ENCODE measurements at regions not wholly inside any gene's neighbourhood (a gene's known extent, or its start where the extent isn't known, plus 50 kb on each side); places are given as distances from the start of the nearest gene placed in this dataset.

DNA sequence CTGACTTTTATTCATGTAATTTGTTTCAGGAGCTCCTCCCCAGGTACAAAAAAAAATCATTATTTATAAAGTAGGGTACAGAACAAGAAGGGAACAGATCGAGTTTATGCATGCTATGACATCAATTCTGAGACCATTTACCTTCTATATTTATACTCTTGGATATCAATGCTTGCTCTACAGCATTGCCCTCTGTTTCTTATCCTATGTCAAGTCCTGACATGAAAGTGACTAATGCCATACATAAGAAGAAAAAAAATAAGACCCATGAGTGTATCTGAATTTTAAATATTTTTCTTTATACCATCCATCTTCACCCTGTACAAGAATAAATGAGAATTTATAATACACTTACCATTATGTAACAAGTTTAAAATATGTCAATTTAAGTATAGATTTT lies 2016.3 kb upstream of the CDH9 start:
- DNase-seq (ENCODE audit: low read depth) = no peak
- no peak overlapping the region for H3K4me3 ChIP-seq (ENCODE audit: low read depth, low read length)
- TF ChIP-seq, protein P1, sequence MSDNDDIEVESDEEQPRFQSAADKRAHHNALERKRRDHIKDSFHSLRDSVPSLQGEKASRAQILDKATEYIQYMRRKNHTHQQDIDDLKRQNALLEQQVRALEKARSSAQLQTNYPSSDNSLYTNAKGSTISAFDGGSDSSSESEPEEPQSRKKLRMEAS (IDR thresholded peaks at IDR 0.05; ENCODE audit: low read depth, low read length) = no peak
- TF ChIP-seq, protein P2, sequence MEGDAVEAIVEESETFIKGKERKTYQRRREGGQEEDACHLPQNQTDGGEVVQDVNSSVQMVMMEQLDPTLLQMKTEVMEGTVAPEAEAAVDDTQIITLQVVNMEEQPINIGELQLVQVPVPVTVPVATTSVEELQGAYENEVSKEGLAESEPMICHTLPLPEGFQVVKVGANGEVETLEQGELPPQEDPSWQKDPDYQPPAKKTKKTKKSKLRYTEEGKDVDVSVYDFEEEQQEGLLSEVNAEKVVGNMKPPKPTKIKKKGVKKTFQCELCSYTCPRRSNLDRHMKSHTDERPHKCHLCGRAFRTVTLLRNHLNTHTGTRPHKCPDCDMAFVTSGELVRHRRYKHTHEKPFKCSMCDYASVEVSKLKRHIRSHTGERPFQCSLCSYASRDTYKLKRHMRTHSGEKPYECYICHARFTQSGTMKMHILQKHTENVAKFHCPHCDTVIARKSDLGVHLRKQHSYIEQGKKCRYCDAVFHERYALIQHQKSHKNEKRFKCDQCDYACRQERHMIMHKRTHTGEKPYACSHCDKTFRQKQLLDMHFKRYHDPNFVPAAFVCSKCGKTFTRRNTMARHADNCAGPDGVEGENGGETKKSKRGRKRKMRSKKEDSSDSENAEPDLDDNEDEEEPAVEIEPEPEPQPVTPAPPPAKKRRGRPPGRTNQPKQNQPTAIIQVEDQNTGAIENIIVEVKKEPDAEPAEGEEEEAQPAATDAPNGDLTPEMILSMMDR (IDR thresholded peaks at IDR 0.05; ENCODE audit: low read depth, low read length) = no peak
- TF ChIP-seq MYC (IDR thresholded peaks at IDR 0.05; ENCODE audit: low read depth, low read length) (no peak), POLR2A (IDR thresholded peaks at IDR 0.05; ENCODE audit: extremely low read depth, insufficient read length) (no peak)

DNA sequence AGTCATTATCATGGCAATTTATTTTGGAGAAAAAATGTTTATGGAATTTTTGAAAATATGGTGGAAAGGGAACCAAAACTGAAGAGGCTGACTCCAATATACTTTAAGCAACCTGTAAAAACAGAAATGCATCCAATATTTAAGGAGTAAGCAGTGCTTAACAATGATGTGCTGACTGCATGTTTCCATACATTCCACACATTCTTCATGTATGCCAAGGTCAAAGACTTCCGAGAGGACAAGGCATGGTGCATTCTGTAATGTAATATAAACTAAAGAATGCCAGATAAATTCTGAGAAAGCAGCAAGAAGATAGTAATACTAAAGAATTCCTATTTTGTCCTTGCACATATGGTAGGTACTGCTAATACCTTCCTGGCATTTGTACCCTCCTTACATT lies 2015.9 kb upstream of the CDH9 start:
- TF ChIP-seq, protein P2 (IDR thresholded peaks at IDR 0.05; ENCODE audit: low read depth, low read length) = no peak
- TF ChIP-seq MYC (IDR thresholded peaks at IDR 0.05; ENCODE audit: low read depth, low read length) = no peak
- no peak for TF ChIP-seq POLR2A (IDR thresholded peaks at IDR 0.05; ENCODE audit: extremely low read depth, insufficient read length)
- TF ChIP-seq, protein P1 (IDR thresholded peaks at IDR 0.05; ENCODE audit: low read depth, low read length) = no peak
- H3K4me3 ChIP-seq (ENCODE audit: low read depth, low read length) = no peak overlapping the region
- no peak for DNase-seq (ENCODE audit: low read depth)

DNA sequence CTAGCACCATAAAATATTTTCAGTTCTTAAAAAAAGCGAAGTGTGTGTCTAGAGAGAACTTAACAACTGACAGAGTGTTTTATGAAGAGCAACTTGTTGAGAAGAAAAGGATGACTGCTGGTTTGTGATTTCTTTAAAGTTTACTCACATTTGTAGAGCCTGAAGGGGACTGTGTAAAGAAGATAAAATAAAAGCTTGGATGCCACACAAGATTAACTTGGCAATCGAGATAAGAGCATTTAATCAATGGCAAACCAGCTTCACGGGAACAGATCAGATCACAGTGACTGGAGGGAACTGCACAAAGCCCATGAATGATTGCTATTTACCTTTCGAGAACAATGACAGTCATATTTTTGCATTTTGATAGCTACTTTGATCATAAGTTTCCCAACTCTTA lies 2013.1 kb upstream of the CDH9 start:
- TF ChIP-seq MYC (IDR thresholded peaks at IDR 0.05; ENCODE audit: low read depth, low read length) (no peak), POLR2A (IDR thresholded peaks at IDR 0.05; ENCODE audit: extremely low read depth, insufficient read length) (no peak)
- TF ChIP-seq, protein P2 (IDR thresholded peaks at IDR 0.05; ENCODE audit: low read depth, low read length) = no peak
- TF ChIP-seq, protein P1 (IDR thresholded peaks at IDR 0.05; ENCODE audit: low read depth, low read length) = no peak
- no peak for DNase-seq (ENCODE audit: low read depth)

DNA sequence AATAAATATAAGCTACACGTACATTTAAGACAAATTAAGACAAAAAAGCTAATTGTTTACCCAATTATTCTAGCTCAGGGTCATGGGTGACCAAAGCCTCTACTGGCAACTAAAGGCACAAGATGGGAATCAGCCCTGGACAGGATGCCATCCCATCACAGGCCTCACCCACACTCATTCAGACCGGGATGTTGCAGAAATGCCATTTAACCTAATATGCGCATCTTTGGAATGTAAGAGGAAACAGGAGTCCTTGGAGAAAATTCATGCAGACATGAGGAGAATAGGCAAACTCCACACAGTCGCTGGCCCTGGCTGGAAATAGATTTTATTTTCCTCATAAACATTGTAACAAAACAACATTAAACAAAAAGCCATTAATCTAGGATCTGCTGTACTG lies 2003.8 kb upstream of the CDH9 start:
- DNase-seq (ENCODE audit: low read depth) = no peak
- TF ChIP-seq POLR2A (IDR thresholded peaks at IDR 0.05; ENCODE audit: extremely low read depth, insufficient read length) (no peak), MYC (IDR thresholded peaks at IDR 0.05; ENCODE audit: low read depth, low read length) (no peak)
- TF ChIP-seq, protein P2 (IDR thresholded peaks at IDR 0.05; ENCODE audit: low read depth, low read length) = no peak
- TF ChIP-seq, protein P1 (IDR thresholded peaks at IDR 0.05; ENCODE audit: low read depth, low read length) = no peak
- no peak overlapping the region for H3K4me3 ChIP-seq (ENCODE audit: low read depth, low read length)

More for the DNA sequence above, 2013.1 kb upstream of the CDH9 start:
- no peak overlapping the region for H3K4me3 ChIP-seq (ENCODE audit: low read depth, low read length)

DNA sequence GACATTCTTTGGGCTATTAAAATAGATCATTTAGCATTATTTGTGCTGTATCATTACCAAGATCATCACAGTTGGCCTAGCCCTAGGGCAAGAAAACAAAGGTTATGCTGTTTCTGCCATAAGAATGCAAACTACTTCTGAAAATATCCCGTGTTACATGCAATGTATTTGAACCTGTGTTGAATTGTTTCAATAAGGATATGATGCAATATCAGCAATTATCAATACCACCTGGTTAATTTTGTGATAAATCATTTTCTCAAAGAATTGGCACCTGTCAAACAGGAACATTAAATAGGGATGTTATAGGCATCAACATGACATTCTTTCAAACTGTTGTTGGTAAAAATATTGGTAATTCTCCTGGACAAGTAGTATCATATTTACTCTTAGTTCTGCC lies 2002.0 kb upstream of the CDH9 start:
- DNase-seq (ENCODE audit: low read depth) = no peak
- no peak overlapping the region for H3K4me3 ChIP-seq (ENCODE audit: low read depth, low read length)
- TF ChIP-seq, protein P2 (IDR thresholded peaks at IDR 0.05; ENCODE audit: low read depth, low read length) = no peak
- TF ChIP-seq, protein P1 (IDR thresholded peaks at IDR 0.05; ENCODE audit: low read depth, low read length) = no peak
- no peak for TF ChIP-seq MYC (IDR thresholded peaks at IDR 0.05; ENCODE audit: low read depth, low read length)
- TF ChIP-seq POLR2A (IDR thresholded peaks at IDR 0.05; ENCODE audit: extremely low read depth, insufficient read length) = no peak

DNA sequence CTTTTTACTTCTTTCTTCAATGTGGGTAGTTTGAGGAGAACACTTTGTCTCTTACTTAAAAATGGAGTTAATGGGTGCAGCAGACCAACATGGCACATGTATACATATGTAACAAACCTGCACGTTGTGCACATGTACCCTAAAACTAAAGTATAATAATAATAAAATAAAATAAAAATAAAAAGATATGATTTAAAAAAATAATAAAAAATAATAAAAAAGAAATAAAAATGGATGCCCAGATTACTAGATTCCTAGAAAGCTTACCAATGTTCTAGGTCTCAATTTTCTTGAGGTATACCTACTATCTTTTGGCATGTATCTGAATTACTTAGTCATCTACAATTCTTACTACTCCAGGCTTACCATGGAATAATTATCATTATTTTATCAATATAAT lies 2001.6 kb upstream of the CDH9 start:
- DNase-seq (ENCODE audit: low read depth) = no peak
- no peak overlapping the region for H3K4me3 ChIP-seq (ENCODE audit: low read depth, low read length)
- TF ChIP-seq, protein P2 (IDR thresholded peaks at IDR 0.05; ENCODE audit: low read depth, low read length) = no peak
- TF ChIP-seq MYC (IDR thresholded peaks at IDR 0.05; ENCODE audit: low read depth, low read length) = no peak
- no peak for TF ChIP-seq POLR2A (IDR thresholded peaks at IDR 0.05; ENCODE audit: extremely low read depth, insufficient read length)
- TF ChIP-seq, protein P1 (IDR thresholded peaks at IDR 0.05; ENCODE audit: low read depth, low read length) = no peak
